Type B pancreatic cell (in vitro differentiated cells): ENCODE measurements at regions not wholly inside any gene's neighbourhood (a gene's known extent, or its start where the extent isn't known, plus 50 kb on each side); places are given as distances from the start of the nearest gene placed in this dataset.

Experiments
- DNase-seq: peaks from one replicate; pipeline ENCODE4 v3.0.0; 2021; ENCODE audit warnings: mixed read lengths; ENCODE audit not compliant: unreplicated experiment; ENCODE audit errors: extremely low spot score
- H3K27ac Mint-ChIP-seq: 2 replicates; pipeline ENCODE4 v1.8.0; 2021; ENCODE audit warnings: mild to moderate bottlenecking, mixed read lengths
- H3K27me3 Mint-ChIP-seq: 2 replicates; pipeline ENCODE4 v1.8.0; 2021; ENCODE audit warnings: mixed read lengths
- H3K36me3 Mint-ChIP-seq: 2 replicates; pipeline ENCODE4 v1.8.0; 2021; ENCODE audit warnings: mixed read lengths
- H3K4me1 Mint-ChIP-seq: one replicate; pipeline ENCODE4 v1.8.0; 2021; ENCODE audit warnings: mixed read lengths; ENCODE audit not compliant: unreplicated experiment
- H3K4me3 Mint-ChIP-seq: 2 replicates; pipeline ENCODE4 v1.8.0; 2021; ENCODE audit warnings: mild to moderate bottlenecking, mixed read lengths
- H3K9me3 Mint-ChIP-seq: 2 replicates; pipeline ENCODE4 v1.8.0; 2021; ENCODE audit warnings: mixed read lengths
- CTCF ChIP-seq: fragments of 200-600 bp; sonication (generic); conservative IDR thresholded peaks from 2 replicates; pipeline ENCODE4 v1.5.0; 2021; ENCODE audit warnings: antibody characterized with exemption, mild to moderate bottlenecking

GRCh38 chr2:56018267-56018666, 94.7 kb upstream of the EFEMP1 start:
- Mint-ChIP-seq H3K27ac (no peak overlapping the region), H3K4me3 (no peak overlapping the region), H3K4me1 (peaks cover 10% of the 10 kb centered on the region), H3K9me3 (no peaks in the 10 kb centered on the region), H3K36me3 (no peaks in the 10 kb centered on the region), H3K27me3 (peaks cover 59% of the 10 kb centered on the region)
- no peak for DNase-seq
- no peak for TF ChIP-seq CTCF

- Mint-ChIP-seq H3K27me3 (peaks cover 59% of the 10 kb centered on the region), H3K9me3 (no peaks in the 10 kb centered on the region), H3K36me3 (no peaks in the 10 kb centered on the region), H3K27ac (no peak overlapping the region), H3K4me1 (no peaks in the 10 kb centered on the region), H3K4me3 (no peak overlapping the region)
- DNase-seq: no peak
- no peak for TF ChIP-seq CTCF
Observed at GRCh38 chr2:56021136-56021474, 97.5 kb upstream of the EFEMP1 start.

- peaks cover 61% of the 10 kb centered on the region for H3K27me3 Mint-ChIP-seq
- no peaks in the 10 kb centered on the region for H3K36me3 Mint-ChIP-seq
- H3K4me3 Mint-ChIP-seq: no peak overlapping the region
- H3K9me3 Mint-ChIP-seq: no peaks in the 10 kb centered on the region
- no peak overlapping the region for H3K27ac Mint-ChIP-seq
- no peak for DNase-seq
- H3K4me1 Mint-ChIP-seq: no peaks in the 10 kb centered on the region
- TF ChIP-seq CTCF: no peak
Observed at GRCh38 chr2:56021579-56021978, 98.0 kb upstream of the EFEMP1 start.

GRCh38 chr2:56025469-56026193, 102.0 kb upstream of the EFEMP1 start:
- H3K9me3 Mint-ChIP-seq: no peaks in the 10 kb centered on the region
- no peak for DNase-seq
- H3K4me1 Mint-ChIP-seq: no peaks in the 10 kb centered on the region
- H3K27me3 Mint-ChIP-seq: peaks cover 42% of the 10 kb centered on the region
- H3K4me3 Mint-ChIP-seq: no peak overlapping the region
- H3K27ac Mint-ChIP-seq: no peak overlapping the region
- no peaks in the 10 kb centered on the region for H3K36me3 Mint-ChIP-seq
- no peak for TF ChIP-seq CTCF

GRCh38 chr2:56026828-56027227, 103.2 kb upstream of the EFEMP1 start:
- Mint-ChIP-seq H3K9me3 (no peaks in the 10 kb centered on the region), H3K27ac (no peak overlapping the region), H3K36me3 (no peaks in the 10 kb centered on the region), H3K27me3 (peaks cover 38% of the 10 kb centered on the region), H3K4me3 (no peak overlapping the region), H3K4me1 (no peaks in the 10 kb centered on the region)
- no peak for DNase-seq
- TF ChIP-seq CTCF: no peak

- no peak overlapping the region for H3K4me3 Mint-ChIP-seq
- no peaks in the 10 kb centered on the region for H3K36me3 Mint-ChIP-seq
- DNase-seq: no peak
- peaks cover 25% of the 10 kb centered on the region for H3K27me3 Mint-ChIP-seq
- TF ChIP-seq CTCF: no peak
- no peak overlapping the region for H3K27ac Mint-ChIP-seq
- no peaks in the 10 kb centered on the region for H3K9me3 Mint-ChIP-seq
- H3K4me1 Mint-ChIP-seq: no peaks in the 10 kb centered on the region
Observed at GRCh38 chr2:56030062-56030461, 106.5 kb upstream of the EFEMP1 start.
